ENCODE measurements at regions not wholly inside any gene's neighbourhood (a gene's known extent, or its start where the extent isn't known, plus 50 kb on each side); places are given as distances from the start of the nearest gene placed in this dataset.

- no peak for TF ChIP-seq CTCF (conservative IDR thresholded peaks at IDR 0.05; ENCODE audit: low read depth in 2 of 2)
- TF ChIP-seq REST (IDR thresholded peaks at IDR 0.05; ENCODE audit: unreplicated experiment): no peak
- TF ChIP-seq CREB1 (CRISPR knock-in tag; IDR thresholded peaks at IDR 0.05; ENCODE audit: low read depth): no peak
Observed at GRCh38 chr9:1880038-1880565, 135.0 kb upstream of the SMARCA2 start.

Measured in GM23338 (cell line).